Heart left ventricle (tissue), 13 donors: ENCODE measurements at regions not wholly inside any gene's neighbourhood (a gene's known extent, or its start where the extent isn't known, plus 50 kb on each side); places are given as distances from the start of the nearest gene placed in this dataset.

Source experiments
- POLR2A ChIP-seq, 2 donors: fragments of 450-650 bp; IDR thresholded peaks; one replicate each; pipeline ENCODE4 v1.6.1; 2017; ENCODE audit warnings: antibody characterized with exemption in 2 of 2, mild to moderate bottlenecking in 2 of 2, moderate library complexity in 2 of 2
- TF ChIP-seq, protein P1 (sequence below), 12 donors: fragments of 200-600 bp; sonication (generic) in 4 of 12; IDR thresholded peaks; one replicate each; pipeline versions ENCODE4 v1.5.0 to v1.8.0; 2018 to 2022; ENCODE audit warnings: antibody characterized with exemption in 12 of 12, mild to moderate bottlenecking in 5 of 12
- donor health status: ischemic (EF 13 %, LVEDD 7.1; RV severe dilation, severe dysfunction).
- donor health status: DM: no; HTN: yes; CAD: no.
- donor health status: DM: no; HTN: no; CAD: no.
- donor health status: ischemic (EF 25% LVEDD 6.9; RV normal size, moderate dysfunction).
- donor health status: ischemic (EF 25% LVEDD 5.7; RV mildly dilated, moderate dysfunction).
- donor health status: ischemic (EF 35%, LVEDD 5.7; RV mildly dilated, moderate dysfunction).
- donor health status: nonischemic (EF 11% LVEDD 7.7; RV severe dilation, severe dysfunction).
- donor health status: DM: yes; HTN: yes; CAD: no.
- donor health status: PGD.
- donor health status: ischemic (EF 29% LVEDD 5.4; RV normal size, mild dysfunction).
- donor health status: nonischemic (EF 23%, LVEDD 6.1; RV moderate dilation, normal function).

- TF ChIP-seq, protein P1, sequence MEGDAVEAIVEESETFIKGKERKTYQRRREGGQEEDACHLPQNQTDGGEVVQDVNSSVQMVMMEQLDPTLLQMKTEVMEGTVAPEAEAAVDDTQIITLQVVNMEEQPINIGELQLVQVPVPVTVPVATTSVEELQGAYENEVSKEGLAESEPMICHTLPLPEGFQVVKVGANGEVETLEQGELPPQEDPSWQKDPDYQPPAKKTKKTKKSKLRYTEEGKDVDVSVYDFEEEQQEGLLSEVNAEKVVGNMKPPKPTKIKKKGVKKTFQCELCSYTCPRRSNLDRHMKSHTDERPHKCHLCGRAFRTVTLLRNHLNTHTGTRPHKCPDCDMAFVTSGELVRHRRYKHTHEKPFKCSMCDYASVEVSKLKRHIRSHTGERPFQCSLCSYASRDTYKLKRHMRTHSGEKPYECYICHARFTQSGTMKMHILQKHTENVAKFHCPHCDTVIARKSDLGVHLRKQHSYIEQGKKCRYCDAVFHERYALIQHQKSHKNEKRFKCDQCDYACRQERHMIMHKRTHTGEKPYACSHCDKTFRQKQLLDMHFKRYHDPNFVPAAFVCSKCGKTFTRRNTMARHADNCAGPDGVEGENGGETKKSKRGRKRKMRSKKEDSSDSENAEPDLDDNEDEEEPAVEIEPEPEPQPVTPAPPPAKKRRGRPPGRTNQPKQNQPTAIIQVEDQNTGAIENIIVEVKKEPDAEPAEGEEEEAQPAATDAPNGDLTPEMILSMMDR (IDR thresholded peaks at IDR 0.05): no peak
- no peak for TF ChIP-seq POLR2A (IDR thresholded peaks at IDR 0.05)
Measured at GRCh38 chr12:19033244-19033643, 96.3 kb upstream of the PLEKHA5 start.
